CD4-positive, alpha-beta T cell treated with Interleukin-17A for 1 hour (primary cell): ENCODE measurements at regions not wholly inside any gene's neighbourhood (a gene's known extent, or its start where the extent isn't known, plus 50 kb on each side); places are given as distances from the start of the nearest gene placed in this dataset.
"Not testable (repeated sequence)": the region's sequence is repeated elsewhere in the genome, so short reads cannot be mapped to it uniquely, and the experiment has no call there.

Experiments
- DNase-seq: peaks from one replicate; pipeline ENCODE4 v3.0.0-alpha.2; 2020

DNA sequence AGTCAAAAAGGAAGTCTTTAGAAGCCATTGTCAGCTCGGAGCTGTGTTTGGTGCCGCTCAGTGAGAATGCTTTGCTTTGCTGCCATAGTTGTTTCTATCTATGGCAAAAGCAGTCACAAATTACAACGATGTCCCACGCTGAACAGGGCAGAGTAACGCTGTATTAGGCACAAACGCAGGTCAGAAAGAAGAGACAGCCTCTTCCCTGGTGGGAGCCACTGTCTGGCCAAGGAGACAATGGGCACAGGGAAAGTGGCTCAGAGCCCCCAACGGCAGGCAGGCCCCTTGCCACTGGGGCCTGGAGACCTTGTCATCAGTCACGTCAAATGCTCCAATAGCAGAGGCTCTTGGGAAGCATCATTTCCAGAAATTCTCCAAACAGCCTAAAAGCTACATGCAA, 244.2 kb downstream of the TEX29 start:
- no peak for DNase-seq

DNA sequence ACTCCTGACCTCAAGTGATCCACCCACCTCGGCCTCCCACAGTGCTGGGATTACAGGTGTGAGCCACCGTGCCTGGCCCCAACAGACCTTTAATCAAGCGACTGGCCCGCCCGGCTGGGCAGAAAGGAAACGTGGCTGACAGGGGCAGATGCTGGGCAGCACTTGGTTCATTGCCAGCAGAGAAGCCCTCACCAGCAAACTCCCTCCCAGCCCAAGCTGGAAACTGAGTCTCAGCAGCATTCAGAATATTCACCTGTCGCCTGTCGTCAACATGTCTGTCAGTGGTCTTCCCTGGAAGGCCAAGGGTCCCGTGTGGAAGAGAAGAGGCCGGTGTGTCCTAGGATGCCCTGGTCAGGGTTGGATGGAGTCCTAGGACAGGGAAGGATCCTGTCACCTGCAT, 245.0 kb downstream of the TEX29 start:
- DNase-seq, result no peak

DNA sequence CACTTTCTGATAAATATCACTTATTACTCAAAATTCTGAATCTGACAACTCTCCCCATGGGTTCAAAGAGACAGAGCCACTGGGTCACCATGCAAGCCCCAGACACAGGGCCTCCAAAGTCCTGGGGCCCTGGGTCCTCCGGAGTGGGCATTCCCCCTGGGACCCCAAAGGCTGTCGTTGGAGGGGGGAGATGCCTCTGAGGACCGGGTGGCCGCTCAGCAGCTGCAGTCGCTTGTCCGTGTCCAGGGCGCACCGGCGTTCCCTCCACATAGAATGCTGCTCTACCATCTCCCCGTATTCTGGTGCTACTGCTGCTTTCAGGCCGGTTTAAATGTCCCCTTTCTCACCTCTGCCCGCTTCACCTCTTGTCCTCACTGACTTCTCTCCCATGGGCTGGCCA, 246.1 kb downstream of the TEX29 start:
- no peak for DNase-seq

DNA sequence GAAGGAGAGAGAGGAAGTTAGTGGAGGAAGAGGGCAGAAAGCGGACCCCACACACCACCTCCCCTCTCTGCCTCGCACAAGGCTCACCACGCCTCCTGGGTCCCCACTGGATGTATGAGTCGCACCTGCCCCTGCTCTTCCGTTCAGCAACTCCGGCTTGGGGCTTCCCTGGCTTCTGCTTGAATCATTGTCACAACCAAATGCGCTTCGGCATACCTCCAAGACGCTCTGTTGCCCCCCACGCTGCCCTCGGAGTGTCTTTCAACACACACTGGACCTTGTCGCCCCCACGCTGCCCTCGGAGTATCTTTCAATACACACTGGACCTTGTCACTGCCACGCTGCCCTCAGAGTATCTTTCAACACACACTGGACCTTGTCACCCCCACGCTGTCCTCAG, 247.2 kb downstream of the TEX29 start:
- DNase-seq, result no peak

DNA sequence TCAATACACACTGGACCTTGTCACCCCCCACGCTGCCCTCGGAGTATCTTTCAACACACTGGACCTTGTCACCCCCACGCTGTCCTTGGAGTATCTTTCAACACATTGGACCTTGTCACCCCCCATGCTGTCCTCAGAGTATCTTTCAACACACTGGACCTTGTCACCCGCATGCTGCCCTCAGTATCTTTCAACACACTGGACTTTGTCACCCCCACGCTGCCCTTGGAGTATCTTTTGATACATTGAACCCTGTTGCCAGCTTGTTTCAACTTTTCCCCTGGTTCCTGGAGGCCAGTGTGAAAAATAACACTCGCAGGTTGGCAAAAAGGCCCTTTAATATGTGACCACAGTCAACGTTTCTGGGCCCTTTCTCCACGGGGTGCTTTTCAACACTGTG, 247.8 kb downstream of the TEX29 start:
- DNase-seq, result no peak

DNA sequence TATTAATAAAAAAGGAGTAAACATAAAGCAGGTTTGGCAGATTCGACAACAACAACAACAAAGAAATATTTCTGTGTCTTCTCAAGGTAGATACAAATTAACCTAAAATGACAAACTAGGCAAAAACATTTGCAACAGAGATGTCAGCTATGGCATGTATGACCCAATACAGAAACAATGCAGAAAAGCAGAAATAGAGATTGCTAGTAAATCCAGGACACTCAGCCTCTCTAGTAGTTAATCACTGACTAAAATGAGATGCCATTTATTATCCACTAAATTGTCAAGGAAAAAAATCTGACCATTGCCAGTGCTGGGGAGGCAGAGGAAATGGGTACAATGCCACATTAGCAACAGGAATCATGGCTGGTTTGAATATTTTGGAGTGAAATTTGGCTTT, 250.5 kb downstream of the TEX29 start:
- no peak for DNase-seq

DNA sequence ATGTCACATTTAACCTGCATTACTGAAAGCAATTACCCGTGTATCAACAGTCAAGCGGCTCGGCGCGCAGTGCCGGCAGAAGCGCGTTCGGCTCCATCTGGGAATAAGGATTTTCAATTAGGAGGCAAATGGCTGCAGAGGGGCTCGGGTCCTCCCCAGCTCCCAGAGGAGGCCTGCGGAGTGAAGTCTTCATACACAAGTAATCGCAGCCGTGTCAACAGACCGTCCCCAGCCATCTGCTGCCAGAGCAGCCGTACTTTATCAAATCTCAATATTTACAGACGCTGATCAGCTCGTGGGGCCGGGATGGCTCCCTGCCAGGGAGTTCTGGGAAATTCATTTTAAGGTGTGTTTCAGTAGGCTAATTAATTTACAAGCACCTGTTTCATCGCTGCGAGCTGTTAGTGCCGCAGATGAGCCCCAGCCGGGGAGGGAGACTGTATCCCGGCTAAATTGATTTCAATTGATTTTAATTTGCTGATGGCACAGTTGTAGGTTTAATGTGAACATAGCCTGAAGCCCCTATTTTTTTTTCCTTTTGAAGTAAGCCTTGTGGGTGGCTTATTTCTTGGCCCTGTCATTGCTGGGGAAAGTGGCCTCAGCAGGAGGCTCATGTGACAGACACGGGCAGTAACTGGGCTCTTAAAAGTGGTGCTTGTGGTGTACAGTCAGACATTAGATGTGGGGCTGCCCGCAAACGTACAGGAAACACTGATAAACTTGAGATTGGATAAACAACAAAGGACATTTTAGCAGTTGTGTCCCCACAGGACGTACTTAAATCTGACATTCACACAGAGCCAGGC, 252.7 kb downstream of the TEX29 start:
- DNase-seq, result no peak

DNA sequence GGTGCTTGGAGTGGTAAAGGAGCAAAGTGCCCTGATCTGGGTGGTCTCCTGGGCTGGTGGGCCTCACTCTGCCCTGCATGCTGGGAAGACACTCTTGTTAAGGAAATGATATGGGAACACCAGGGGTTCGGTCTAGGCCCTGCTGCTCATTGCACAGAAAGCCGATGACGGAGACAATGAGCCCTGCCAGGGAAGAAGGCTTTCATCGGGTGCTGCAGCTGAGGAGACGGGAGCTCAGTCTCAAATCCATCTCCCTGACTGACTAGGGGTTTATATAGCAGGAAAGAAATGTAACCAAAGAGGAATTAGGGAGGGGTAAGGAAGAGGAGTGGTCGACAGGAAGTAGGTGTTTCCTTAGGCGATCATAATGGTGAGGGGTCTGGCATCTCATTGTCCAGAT, 253.4 kb downstream of the TEX29 start:
- no peak for DNase-seq

DNA sequence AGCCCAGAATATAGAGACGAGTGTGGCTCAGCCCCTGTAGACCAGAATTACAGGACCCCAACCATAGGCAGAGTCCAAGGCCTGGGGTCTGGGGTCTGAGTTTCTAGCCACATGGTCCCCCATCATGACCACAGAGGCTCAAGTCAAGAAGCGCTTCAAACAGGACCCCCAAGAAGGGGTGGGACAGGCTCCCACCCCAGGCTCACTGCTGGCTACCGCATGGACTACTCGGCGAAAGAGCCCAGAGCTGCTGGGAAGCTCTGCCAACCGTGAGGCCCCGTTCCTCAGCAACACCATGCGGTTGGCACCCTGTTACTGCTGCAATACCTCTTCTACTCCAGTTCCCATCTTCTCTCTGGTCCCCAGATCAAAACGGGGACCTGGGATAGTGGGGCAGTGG, 254.8 kb downstream of the TEX29 start:
- DNase-seq, result no peak

DNA sequence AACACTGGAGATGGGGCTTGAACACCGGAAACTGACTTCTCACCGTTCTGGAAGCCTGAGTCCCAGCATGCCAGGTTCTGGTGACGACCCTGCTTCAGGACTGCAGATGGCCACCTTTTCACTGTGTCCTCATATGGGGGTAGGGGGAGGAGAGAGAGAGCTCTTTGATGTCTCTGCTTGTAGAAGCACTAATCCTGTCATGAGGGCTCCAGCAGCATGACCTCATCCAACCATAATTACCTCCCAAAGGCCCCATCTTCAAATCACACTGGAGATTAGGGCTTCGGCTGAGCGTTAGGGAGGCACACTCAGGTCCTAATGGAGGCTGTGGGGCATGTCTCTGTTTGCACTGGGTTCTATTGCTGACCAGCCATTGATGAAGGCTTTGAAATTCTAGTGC, 255.3 kb downstream of the TEX29 start:
- DNase-seq, result no peak

DNA sequence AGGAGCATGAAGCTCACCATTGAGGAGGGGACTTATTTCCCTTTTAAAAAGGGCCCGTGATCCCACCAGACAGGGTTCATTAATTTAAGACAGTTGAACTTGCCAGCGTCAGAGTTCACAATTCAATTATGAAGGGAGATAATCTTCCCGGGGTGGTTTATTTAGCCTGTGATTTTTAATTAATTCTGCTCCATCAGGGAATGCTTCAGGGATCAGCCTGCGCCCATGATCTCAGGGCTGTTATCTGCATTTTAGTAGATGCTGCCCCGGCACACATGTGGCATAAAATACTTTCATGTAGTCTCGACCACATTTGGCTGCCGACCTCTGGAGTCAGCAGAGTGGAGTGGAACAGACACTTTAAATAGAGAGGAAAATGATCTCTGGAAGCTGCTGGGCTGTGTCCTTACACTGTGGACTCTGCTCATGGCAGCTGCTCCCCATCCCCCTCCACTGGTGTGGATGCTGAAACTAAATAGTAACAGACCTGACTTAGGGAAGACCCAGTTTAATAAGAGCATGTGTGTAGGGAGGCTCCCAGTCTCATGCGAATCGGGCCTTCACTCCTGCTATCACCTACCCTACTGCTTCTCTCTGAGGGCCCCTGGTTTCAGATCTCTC, 256.9 kb downstream of the TEX29 start:
- DNase-seq, result no peak

DNA sequence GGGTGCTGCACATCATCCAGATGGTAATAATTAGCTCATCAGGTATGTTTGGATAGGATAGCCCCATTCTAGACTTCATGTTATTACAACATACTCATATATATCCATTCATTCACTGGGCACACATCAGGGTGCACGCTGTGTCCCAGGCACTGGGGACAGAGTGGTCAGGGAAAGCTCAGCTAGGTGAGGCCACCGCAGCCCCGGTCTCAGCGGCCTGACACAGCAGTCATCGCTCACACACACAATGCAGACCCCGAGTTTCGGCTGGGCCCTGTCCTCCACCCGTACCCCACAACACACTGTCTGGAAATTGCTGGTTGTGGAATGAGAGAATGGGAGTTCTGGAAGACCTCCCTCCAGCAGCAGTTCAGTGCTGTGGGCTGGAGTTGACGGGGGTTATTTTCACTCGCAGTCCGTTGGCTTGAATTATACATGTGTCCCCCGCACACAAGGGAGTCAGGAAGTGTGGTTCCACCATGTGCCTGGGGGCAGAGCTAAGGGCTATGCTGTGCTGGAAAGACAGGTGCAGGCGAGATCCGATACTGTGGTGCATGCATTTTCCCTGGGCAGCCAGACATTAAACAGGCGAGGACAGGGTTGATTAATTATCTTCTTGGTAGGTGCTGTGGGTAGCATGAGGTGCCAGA, 257.6 kb downstream of the TEX29 start:
- no peak for DNase-seq

DNA sequence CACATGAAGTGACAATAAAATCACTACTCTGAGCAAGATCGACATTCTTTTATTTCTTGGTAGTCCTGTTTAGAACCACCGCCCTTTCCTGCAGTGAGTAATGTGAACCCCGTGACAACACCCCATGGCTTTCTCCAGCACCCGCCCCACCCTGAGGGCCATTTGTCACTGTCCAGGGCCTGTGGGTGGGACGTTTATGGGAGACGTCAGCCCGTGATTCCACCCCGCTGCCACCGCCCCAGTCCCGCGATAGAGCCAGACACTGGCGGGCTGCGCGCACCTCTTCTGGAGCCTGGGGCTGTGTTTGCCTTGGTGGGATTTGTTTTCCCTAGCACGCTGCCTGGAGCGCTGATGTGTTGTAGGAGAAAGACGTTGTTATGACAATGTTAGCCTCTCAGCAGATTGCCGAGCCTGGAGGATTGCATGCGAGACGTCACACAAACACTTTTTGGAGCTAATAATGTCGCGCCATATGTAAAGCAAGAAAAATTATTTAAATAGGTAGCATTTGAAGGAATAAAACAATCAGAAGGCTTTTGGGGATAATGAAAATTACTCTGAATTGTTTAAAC, 263.7 kb downstream of the TEX29 start:
- DNase-seq, result no peak

DNA sequence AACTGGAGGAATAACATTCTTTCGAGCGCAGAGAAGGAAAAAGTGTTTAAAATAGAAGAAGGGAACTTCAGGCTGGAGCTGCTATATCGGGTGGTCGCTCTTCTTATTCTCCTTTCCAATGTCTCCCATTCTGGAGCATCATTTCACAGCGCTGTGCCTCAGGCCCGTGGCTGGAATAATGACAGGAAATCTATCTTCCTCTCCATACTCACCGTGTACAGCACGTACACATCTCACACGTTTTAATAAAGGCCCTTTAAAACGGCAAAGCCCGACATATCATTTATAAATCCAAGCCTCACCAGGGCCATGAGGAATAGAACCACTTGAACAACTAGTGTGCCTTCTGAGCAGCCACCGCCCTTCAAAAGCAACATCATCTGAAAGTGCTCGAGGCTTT, 264.4 kb downstream of the TEX29 start:
- no peak for DNase-seq

DNA sequence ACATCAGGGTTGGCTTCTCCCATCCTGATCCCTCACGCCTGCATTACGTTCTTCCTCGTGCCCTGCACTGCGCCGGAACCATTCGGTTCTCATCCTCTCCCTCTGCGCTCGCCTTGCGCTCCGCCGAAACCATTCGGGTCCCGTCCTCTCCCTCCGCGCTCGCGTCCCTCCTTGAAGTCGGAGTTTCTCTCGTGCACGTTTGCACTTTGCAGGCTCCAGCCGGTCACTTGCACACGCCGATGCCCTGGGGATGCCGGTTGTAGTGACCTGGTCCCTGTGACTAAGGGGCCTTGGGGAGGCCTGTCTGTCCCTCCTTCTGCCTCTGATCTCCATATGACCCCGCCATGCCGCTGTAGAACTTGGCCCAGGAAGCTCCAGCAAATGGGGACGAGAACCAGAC, 265.8 kb downstream of the TEX29 start:
- DNase-seq, result no peak

DNA sequence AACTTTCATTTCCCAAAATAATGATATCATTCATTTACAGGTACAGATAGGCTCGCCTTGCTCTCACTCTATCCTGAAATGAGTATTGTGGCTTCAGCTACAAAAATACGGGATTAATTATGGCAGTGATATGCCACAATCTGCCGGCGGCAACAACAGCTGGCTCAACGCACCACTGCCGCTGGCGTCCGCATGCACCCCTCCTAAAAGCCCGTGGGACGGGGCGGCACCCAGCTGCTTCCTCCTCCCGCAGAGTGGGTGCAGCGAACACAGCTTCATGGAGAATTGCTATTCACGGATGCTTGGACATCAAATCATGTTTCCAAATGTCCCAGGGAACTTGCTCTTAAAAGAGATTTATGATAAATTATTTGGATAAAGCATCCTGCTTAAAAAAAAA, 266.8 kb downstream of the TEX29 start:
- DNase-seq, result no peak

DNA sequence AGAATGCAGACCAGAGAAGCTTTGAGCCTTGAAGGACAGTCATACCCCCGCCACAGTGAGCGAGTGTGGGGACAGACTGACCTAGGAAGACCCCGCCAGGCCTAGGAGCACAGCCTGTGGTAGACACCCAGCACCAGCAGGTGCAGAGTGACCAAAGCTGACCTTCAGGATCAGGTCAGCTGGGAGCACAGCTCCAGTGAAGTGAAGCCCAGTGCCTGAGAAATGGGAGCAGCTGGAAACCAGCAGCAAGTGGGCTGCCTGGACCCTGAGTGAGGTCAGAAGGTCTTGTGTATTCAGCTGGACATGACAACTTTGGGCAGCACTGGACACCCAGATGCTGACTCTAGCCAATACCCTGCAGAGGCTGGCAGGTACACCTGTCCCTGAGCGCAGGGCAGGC, 268.9 kb downstream of the TEX29 start:
- no peak for DNase-seq

DNA sequence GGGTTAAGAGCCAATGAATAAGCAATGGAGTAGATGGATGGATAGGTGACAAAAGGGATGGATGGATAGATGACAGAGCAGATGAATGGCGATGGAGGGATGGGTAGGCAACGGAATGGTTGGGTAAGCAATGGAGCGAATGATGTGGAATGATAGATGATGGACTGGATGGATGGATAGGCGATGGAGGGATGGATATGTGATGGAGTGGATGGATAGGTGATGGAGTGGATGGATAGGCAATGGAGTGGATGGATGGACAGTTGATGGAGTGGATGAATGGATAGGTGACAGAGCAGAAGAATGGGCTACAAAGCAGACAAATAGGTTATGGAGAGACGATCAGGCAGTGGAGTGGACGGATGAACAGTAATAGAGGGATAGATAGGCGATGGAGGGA, 269.6 kb downstream of the TEX29 start:
- no peak for DNase-seq

DNA sequence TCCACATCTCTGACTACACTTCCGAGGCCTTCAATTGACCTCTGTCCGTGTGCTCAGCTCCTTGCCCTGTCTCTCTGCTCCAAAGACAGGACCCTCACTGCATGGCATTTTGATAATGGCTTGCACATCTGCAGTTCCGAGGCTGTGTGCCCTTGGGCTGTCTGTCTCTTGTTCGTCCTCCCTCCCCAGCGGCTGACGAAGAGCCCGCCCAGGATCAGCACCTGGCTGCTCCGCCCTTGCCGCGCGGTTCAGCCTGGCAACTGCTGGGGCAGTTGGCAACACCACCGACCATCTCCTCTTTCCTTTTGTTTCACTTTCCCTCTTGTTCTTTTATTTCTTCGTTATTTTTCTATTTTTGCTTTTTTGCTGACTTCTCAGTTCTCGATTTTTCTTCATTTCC, 270.4 kb downstream of the TEX29 start:
- DNase-seq, result no peak

DNA sequence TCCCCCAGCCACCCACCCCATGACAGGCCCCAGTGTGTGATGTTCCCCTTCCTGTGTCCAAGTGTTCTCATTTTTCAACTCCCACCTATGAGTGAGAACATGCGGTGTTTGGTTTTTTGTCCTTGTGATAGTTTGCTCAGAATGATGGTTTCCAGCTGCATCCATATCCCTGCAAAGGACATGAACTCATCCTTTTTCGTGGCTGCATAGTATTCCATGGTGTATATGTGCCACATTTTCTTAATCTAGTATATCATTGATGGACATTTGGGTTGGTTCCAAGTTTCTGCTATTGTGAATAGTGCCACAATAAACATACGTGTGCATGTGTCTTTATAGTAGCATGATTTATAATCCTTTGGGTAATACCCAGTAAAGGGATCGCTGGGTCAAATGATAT, 273.0 kb downstream of the TEX29 start:
- not testable (repeated sequence) for DNase-seq

DNA sequence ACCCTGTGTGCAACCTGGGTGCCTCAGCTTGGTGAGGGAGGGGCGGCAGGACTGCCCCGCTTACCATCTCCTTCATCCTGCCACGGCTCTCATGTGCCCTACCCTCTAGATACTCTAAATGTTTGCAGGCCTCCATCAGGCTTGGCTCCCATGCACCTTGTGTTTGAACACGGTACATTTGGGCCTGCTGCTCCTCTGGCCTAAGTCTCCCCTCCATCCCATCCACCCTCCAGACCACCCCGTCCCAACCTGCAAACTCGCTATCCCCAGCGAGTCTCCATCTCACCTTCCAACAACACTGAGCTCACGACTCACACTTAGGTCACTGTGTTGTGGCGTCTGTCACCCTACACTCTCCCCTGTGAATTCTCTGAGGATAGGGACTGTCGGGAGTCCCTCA, 274.2 kb downstream of the TEX29 start:
- DNase-seq, result no peak

DNA sequence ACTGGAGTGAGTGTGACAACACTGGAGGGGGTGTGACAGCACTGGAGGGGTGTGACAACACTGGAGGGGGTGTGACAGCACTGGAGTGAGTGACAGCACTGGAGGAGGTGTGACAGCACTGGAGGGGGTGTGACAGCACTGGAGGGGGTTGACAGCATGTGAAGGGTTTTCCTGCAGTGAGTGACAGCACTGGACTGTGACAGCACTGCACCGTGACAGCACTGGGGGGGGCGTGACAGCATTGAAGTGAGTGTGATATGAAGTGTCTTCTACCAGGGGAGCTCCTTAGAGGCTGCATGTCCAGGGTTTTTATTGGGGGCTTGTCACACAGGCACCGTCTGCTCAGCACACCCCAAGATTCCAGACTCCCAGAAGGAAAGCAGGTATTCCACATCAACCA, 274.8 kb downstream of the TEX29 start:
- no peak for DNase-seq

DNA sequence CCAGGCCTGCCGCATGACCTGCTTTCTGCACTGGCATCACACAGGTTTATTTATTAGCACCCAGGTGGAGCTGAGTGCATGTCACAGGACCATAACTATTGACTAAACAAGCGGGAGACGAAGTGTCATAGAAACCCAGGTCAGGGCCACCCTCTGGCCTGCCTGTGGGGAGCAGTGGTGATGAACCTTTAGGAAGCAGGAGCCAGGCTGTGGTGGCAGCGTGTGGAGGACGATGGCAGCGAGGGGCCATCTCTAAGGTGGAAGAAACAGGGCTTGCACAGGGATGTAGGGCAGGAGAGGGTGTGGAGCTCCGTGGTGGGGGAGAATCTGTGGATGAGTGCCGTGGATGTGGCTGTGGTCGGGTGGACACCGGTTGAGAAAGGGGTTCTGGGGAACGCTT, 275.3 kb downstream of the TEX29 start:
- DNase-seq, result no peak

DNA sequence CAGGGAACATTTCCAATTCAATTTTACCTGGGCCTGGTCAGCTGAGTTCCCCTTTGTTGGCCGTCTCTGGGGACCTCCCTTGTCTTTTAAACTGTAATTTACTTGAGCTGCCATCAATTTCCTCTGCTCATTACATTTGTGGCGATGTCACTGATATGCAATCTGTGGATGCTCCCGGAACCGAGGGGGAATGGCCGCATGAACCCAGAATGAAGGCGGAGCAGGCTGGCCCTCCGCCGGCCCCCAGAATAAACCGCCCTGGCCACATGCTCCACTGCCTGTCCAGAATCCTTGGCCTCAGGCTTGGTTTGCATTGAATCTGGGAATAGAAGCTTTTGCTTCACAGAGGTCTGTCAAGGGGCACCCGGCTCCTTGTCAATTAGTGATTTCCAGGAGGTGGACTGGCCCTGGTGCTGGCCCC, 276.8 kb downstream of the TEX29 start:
- DNase-seq, result no peak
